ENCODE measurements at regions not wholly inside any gene's neighbourhood (a gene's known extent, or its start where the extent isn't known, plus 50 kb on each side); places are given as distances from the start of the nearest gene placed in this dataset.

GRCh38 chr3:102715030-102715697, 280.3 kb downstream of the ZPLD1 start:
- TF ChIP-seq CTCF (IDR thresholded peaks at IDR 0.05) (no peak), POLR2A (IDR thresholded peaks at IDR 0.05) (no peak)
